DND-41 (cell line): ENCODE measurements at regions not wholly inside any gene's neighbourhood (a gene's known extent, or its start where the extent isn't known, plus 50 kb on each side); places are given as distances from the start of the nearest gene placed in this dataset.

Experiments
- ATAC-seq: fragments of 200-7000 bp; cut with Tn5 transposase; 3 replicates; pipeline ENCODE4 v1.9.1; 2021; ENCODE audit warnings: low read depth; ENCODE audit not compliant: insufficient read depth
- DNase-seq: peaks from one replicate; pipeline ENCODE4 v3.0.0-alpha.2; 2020
- H2AFZ ChIP-seq: 2 replicates; pipeline ENCODE4 v1.6.0; 2012; ENCODE audit warnings: low read depth, low read length
- H3K27ac ChIP-seq: 2 replicates; pipeline ENCODE4 v1.5.1; 2012; ENCODE audit warnings: low read length, inconsistent platforms
- H3K27me3 ChIP-seq: fragments of 200-600 bp; sonication (generic); 2 replicates; pipeline ENCODE4 v1.6.0; 2012; ENCODE audit warnings: low read length, mild to moderate bottlenecking, inconsistent platforms; ENCODE audit not compliant: insufficient read depth, poor library complexity
- H3K36me3 ChIP-seq: 2 replicates; pipeline ENCODE4 v1.5.1; 2012; ENCODE audit warnings: low read length, inconsistent platforms; ENCODE audit not compliant: insufficient read depth
- H3K4me1 ChIP-seq: 2 replicates; pipeline ENCODE4 v1.5.1; 2012; ENCODE audit warnings: mild to moderate bottlenecking, low read length; ENCODE audit not compliant: insufficient read depth
- H3K4me2 ChIP-seq: 2 replicates; pipeline ENCODE4 v1.6.0; 2012; ENCODE audit warnings: mild to moderate bottlenecking, moderate library complexity, low read length, inconsistent platforms; ENCODE audit not compliant: insufficient read depth
- H3K4me3 ChIP-seq, 2 experiments: fragments of 200-600 bp in 1 of 2; shearing (Covaris generic) in 1 of 2; 2 replicates each; pipeline ENCODE4 v1.5.1; 2012 to 2016; ENCODE audit warnings: inconsistent platforms in 2 of 2, low read length in 2 of 2, mild to moderate bottlenecking in 2 of 2, low read depth in 1 of 2, moderate library complexity in 1 of 2
- H3K79me2 ChIP-seq: 2 replicates; pipeline ENCODE4 v1.6.0; 2012; ENCODE audit warnings: low read length, inconsistent platforms; ENCODE audit not compliant: insufficient read depth
- H3K9ac ChIP-seq: 2 replicates; pipeline ENCODE4 v1.6.0; 2012; ENCODE audit warnings: low read depth, mild to moderate bottlenecking, inconsistent platforms, low read length, moderate library complexity
- H3K9me3 ChIP-seq: 2 replicates; pipeline ENCODE4 v1.5.1; 2012; ENCODE audit warnings: low read length, moderate library complexity, mild to moderate bottlenecking, inconsistent platforms; ENCODE audit not compliant: insufficient read depth, severe bottlenecking
- H4K20me1 ChIP-seq: 2 replicates; pipeline ENCODE4 v1.6.0; 2012; ENCODE audit warnings: low read length; ENCODE audit not compliant: insufficient read depth
- CTCF ChIP-seq: IDR thresholded peaks from 2 replicates; pipeline ENCODE4 v1.5.1; 2012; ENCODE audit warnings: borderline replicate concordance, low read length, moderate library complexity, mild to moderate bottlenecking; ENCODE audit not compliant: poor library complexity, severe bottlenecking; ENCODE audit errors: extremely low read depth
- EZH2 ChIP-seq: IDR thresholded peaks from 3 replicates; pipeline ENCODE4 v1.6.1; 2012; ENCODE audit warnings: borderline replicate concordance, low read depth, mild to moderate bottlenecking, moderate library complexity, low read length, inconsistent platforms; ENCODE audit not compliant: severe bottlenecking

DNA sequence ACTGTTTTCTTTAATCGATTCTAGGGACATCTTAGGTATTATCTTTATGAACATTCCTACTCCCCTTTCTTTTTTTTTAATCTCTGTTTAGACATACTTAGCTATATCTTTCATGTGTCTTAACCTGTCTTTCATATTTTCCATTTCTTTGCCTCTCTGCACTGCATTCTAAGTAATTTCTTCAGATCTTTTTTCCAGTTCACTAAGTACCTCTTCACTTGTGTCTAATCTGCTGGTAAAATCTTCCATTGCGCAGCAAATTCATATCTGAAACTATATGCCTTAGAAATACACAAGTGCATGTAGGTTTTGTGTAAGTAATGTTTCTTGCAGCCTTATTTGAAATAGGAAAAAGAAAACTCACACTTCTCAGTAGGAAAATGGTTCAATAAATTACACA is 165.4 kb upstream of the BTBD3 start:
- H3K4me2 ChIP-seq: no peak overlapping the region
- no peaks in the 10 kb centered on the region for H4K20me1 ChIP-seq
- no peak overlapping the region for H3K4me3 ChIP-seq
- H3K9me3 ChIP-seq: no peaks in the 10 kb centered on the region
- ATAC-seq (no peak), DNase-seq (no peak)
- no peak overlapping the region for H3K9ac ChIP-seq
- no peaks in the 10 kb centered on the region for H3K27me3 ChIP-seq
- H3K27ac ChIP-seq: no peak overlapping the region
- H3K79me2 ChIP-seq: no peaks in the 10 kb centered on the region
- no peaks in the 10 kb centered on the region for H3K4me1 ChIP-seq
- TF ChIP-seq EZH2 (no peak), CTCF (no peak)
- no peak overlapping the region for H2AFZ ChIP-seq
- no peaks in the 10 kb centered on the region for H3K36me3 ChIP-seq

DNA sequence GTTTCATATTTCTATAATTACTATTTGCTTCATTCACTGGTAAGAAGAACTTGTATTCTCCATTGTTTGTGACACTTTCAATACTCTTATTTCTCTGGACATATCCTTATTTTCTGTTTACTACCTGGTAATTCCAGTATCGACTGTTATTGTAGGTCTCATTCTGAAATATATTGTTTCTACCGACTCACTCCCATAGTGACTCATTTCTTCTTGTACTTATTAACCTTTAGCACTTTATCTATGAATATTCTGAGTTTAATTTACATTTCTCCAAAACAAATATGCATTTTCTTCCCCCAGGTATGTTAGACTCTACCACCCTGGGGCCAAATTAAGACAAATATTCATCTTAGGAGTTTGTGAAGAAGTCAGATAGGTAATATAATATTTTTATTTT is 164.5 kb upstream of the BTBD3 start:
- Histone ChIP-seq H3K4me3 (no peak overlapping the region), H3K79me2 (no peaks in the 10 kb centered on the region), H3K9me3 (no peaks in the 10 kb centered on the region), H2AFZ (no peak overlapping the region), H4K20me1 (no peaks in the 10 kb centered on the region), H3K36me3 (no peaks in the 10 kb centered on the region), H3K4me1 (no peaks in the 10 kb centered on the region), H3K9ac (no peak overlapping the region), H3K27ac (no peak overlapping the region), H3K4me2 (no peak overlapping the region), H3K27me3 (no peaks in the 10 kb centered on the region)
- no peak for TF ChIP-seq CTCF
- TF ChIP-seq EZH2: no peak
- ATAC-seq (no peak), DNase-seq (no peak)

DNA sequence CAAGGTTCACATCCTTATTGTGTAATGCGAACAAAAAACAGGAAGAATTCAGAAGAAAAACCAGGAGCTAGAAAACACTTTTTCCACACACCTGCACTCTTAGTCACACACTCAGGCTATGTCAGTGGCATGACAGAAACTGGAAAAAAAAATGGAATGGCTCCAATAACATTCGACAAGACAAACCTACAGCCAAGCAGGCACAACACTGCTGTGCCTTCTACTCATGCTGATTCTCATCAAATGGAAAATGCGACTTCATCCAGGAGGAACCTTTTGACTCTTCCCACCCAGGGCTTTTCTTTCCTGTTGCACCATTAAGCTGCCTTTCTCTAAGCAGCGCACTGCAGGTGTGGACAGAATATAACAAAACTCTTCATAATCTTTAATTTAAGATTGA is 163.2 kb upstream of the BTBD3 start:
- no peak for DNase-seq

More for the DNA sequence above, 163.2 kb upstream of the BTBD3 start:
- Histone ChIP-seq H3K9ac (no peak overlapping the region), H4K20me1 (no peaks in the 10 kb centered on the region), H2AFZ (no peak overlapping the region), H3K36me3 (no peaks in the 10 kb centered on the region), H3K27ac (no peak overlapping the region), H3K9me3 (no peaks in the 10 kb centered on the region), H3K4me1 (no peaks in the 10 kb centered on the region), H3K27me3 (no peaks in the 10 kb centered on the region), H3K79me2 (no peaks in the 10 kb centered on the region), H3K4me2 (no peak overlapping the region), H3K4me3 (no peak overlapping the region)
- TF ChIP-seq EZH2: no peak
- no peak for TF ChIP-seq CTCF
- ATAC-seq: no peak
